GM23338 (cell line): ENCODE measurements at regions not wholly inside any gene's neighbourhood (a gene's known extent, or its start where the extent isn't known, plus 50 kb on each side); places are given as distances from the start of the nearest gene placed in this dataset.

Experiments
- ATAC-seq: fragments of 200-7000 bp; cut with Tn5 transposase; 3 replicates; pipeline ENCODE4 v1.9.1; 2020
- DNase-seq: peaks from one replicate; pipeline ENCODE4 v3.0.0-alpha.2; 2015; ENCODE audit warnings: low spot score
- H2AFZ ChIP-seq: fragments of 200-600 bp; sonication (generic); 2 replicates; pipeline ENCODE4 v1.8.0; 2016; ENCODE audit warnings: antibody characterized with exemption, mild to moderate bottlenecking, moderate library complexity
- H3F3A ChIP-seq: fragments of 200-600 bp; sonication (generic); replicated peaks from 2 replicates; pipeline ENCODE4 v1.8.0; 2017; ENCODE audit warnings: antibody characterized with exemption, mixed run types, low read depth
- H3K27ac ChIP-seq: fragments of 200-600 bp; sonication (generic); 2 replicates; pipeline ENCODE4 v1.6.1; 2016; ENCODE audit warnings: low read depth
- H3K27me3 ChIP-seq: fragments of 200-600 bp; sonication (generic); 2 replicates; pipeline ENCODE4 v1.8.0; 2016; ENCODE audit warnings: mild to moderate bottlenecking, mixed run types, moderate library complexity; ENCODE audit not compliant: insufficient read depth
- H3K36me3 ChIP-seq: fragments of 200-600 bp; sonication (generic); 2 replicates; pipeline ENCODE4 v1.8.0; 2016; ENCODE audit warnings: mild to moderate bottlenecking; ENCODE audit not compliant: insufficient read depth
- H3K4me1 ChIP-seq: fragments of 200-600 bp; sonication (generic); 2 replicates; pipeline ENCODE4 v1.8.0; 2016; ENCODE audit warnings: mild to moderate bottlenecking, moderate library complexity; ENCODE audit not compliant: insufficient read depth
- H3K4me2 ChIP-seq: fragments of 200-600 bp; sonication (generic); 2 replicates; pipeline ENCODE4 v1.7.1; 2017; ENCODE audit warnings: mixed run types
- H3K4me3 ChIP-seq: fragments of 200-600 bp; sonication (generic); 2 replicates; pipeline ENCODE4 v1.6.1; 2016; ENCODE audit warnings: mixed run types
- H3K79me2 ChIP-seq: fragments of 200-600 bp; sonication (generic); replicated peaks from 2 replicates; pipeline ENCODE4 v1.8.0; 2017; ENCODE audit warnings: mild to moderate bottlenecking; ENCODE audit not compliant: insufficient read depth
- H3K9me2 ChIP-seq: fragments of 200-600 bp; sonication (generic); 2 replicates; pipeline ENCODE4 v1.8.0; 2017; ENCODE audit not compliant: insufficient read depth
- H4K20me1 ChIP-seq: fragments of 200-600 bp; sonication (generic); replicated peaks from 2 replicates; pipeline ENCODE4 v1.8.0; 2017; ENCODE audit warnings: mild to moderate bottlenecking; ENCODE audit not compliant: insufficient read depth
- H3K27ac Mint-ChIP-seq: 2 replicates; pipeline ENCODE4 v1.8.0; 2020; ENCODE audit warnings: inconsistent platforms, mild to moderate bottlenecking, moderate library complexity, mixed read lengths
- H3K27me3 Mint-ChIP-seq: 3 replicates; pipeline ENCODE4 v1.8.0; 2022; ENCODE audit warnings: low read depth, mild to moderate bottlenecking, moderate library complexity, mixed read lengths, inconsistent platforms; ENCODE audit not compliant: insufficient read depth, poor library complexity
- H3K36me3 Mint-ChIP-seq: 3 replicates; pipeline ENCODE4 v1.8.0; 2021; ENCODE audit warnings: low read depth, mild to moderate bottlenecking, inconsistent platforms, moderate library complexity, mixed read lengths
- H3K4me1 Mint-ChIP-seq: 3 replicates; pipeline ENCODE4 v1.8.0; 2020; ENCODE audit warnings: mild to moderate bottlenecking, inconsistent platforms, mixed read lengths
- H3K4me3 Mint-ChIP-seq: 3 replicates; pipeline ENCODE4 v1.8.0; 2021; ENCODE audit warnings: moderate library complexity, mild to moderate bottlenecking, inconsistent platforms, mixed read lengths
- H3K9me3 Mint-ChIP-seq: 3 replicates; pipeline ENCODE4 v1.8.0; 2020; ENCODE audit warnings: moderate library complexity, mild to moderate bottlenecking, inconsistent platforms, mixed read lengths
- CREB1 ChIP-seq: fragments of 250-450 bp; sonication (Bioruptor Pico); IDR thresholded peaks from 2 replicates; pipeline ENCODE4 v1.5.0; 2020; ENCODE audit warnings: low read depth, mild to moderate bottlenecking, moderate library complexity
- CTCF ChIP-seq, 2 experiments: fragments of 200-600 bp in 1 of 2; sonication (generic) in 1 of 2; conservative IDR thresholded peaks; 2 replicates each; pipeline versions ENCODE4 v1.5.1 to v1.6.1; 2016 to 2017; ENCODE audit warnings: antibody characterized with exemption in 2 of 2, low read depth in 2 of 2, mild to moderate bottlenecking in 2 of 2, moderate library complexity in 1 of 2
- ETS1 ChIP-seq: IDR thresholded peaks from 2 replicates; pipeline ENCODE4 v1.6.1; 2016; ENCODE audit warnings: antibody characterized with exemption
- EZH2 ChIP-seq: fragments of 200-600 bp; sonication (generic); IDR thresholded peaks from one replicate; pipeline ENCODE4 v1.8.0; 2017; ENCODE audit warnings: antibody characterized with exemption, mild to moderate bottlenecking, low read depth; ENCODE audit not compliant: unreplicated experiment
- EZH2phosphoT487 ChIP-seq: fragments of 200-600 bp; sonication (generic); IDR thresholded peaks from one replicate; pipeline ENCODE4 v1.8.1; 2018; ENCODE audit warnings: antibody characterized with exemption; ENCODE audit not compliant: unreplicated experiment
- JUNB ChIP-seq: IDR thresholded peaks from one replicate; pipeline ENCODE4 v1.6.1; 2016; ENCODE audit warnings: antibody characterized with exemption; ENCODE audit not compliant: unreplicated experiment
- POLR2AphosphoS5 ChIP-seq: IDR thresholded peaks from 2 replicates; pipeline ENCODE4 v1.6.1; 2016; ENCODE audit warnings: antibody characterized with exemption, low read depth
- REST ChIP-seq: IDR thresholded peaks from one replicate; pipeline ENCODE4 v1.6.1; 2018; ENCODE audit warnings: antibody characterized with exemption; ENCODE audit not compliant: unreplicated experiment
- STAT1 ChIP-seq: IDR thresholded peaks from one replicate; pipeline ENCODE4 v1.6.1; 2016; ENCODE audit warnings: antibody characterized with exemption; ENCODE audit not compliant: unreplicated experiment
- ZNF331 ChIP-seq: fragments of 250-450 bp; sonication (Bioruptor Pico); IDR thresholded peaks from 2 replicates; pipeline ENCODE4 v1.5.0; 2020; ENCODE audit warnings: low read depth, mild to moderate bottlenecking, moderate library complexity

GRCh38 chr1:218982482-218982881 is 191.2 kb upstream of the LYPLAL1 start (continued):
- TF ChIP-seq ETS1 = no peak
- TF ChIP-seq REST = no peak
- TF ChIP-seq POLR2AphosphoS5 = no peak
- no peak for TF ChIP-seq STAT1
- TF ChIP-seq CREB1 = no peak
- no peak for TF ChIP-seq CTCF (conservative IDR thresholded peaks at IDR 0.05; ENCODE audit: low read depth in 2 of 2)
- TF ChIP-seq ZNF331 = no peak

GRCh38 chr1:218983433-218983832 is 190.2 kb upstream of the LYPLAL1 start:
- Histone ChIP-seq H3F3A (no peaks in the 10 kb centered on the region), H3K9me2 (no peaks in the 10 kb centered on the region), H3K36me3 (peaks cover 3% of the 10 kb centered on the region; the same call in 1 of the 2 replicates), H3K4me3 (no peak overlapping the region), H3K79me2 (no peaks in the 10 kb centered on the region), H3K27me3 (no peaks in the 10 kb centered on the region), H3K4me1 (no peaks in the 10 kb centered on the region), H3K4me2 (no peak overlapping the region), H2AFZ (no peak overlapping the region), H4K20me1 (no peaks in the 10 kb centered on the region), H3K27ac (no peak overlapping the region)
- no peak overlapping the region for H3K4me3 Mint-ChIP-seq
- H3K27me3 Mint-ChIP-seq = no peaks in the 10 kb centered on the region
- no peaks in the 10 kb centered on the region for H3K4me1 Mint-ChIP-seq
- no peak for ATAC-seq
- DNase-seq = no peak
- no peak for TF ChIP-seq EZH2phosphoT487
- TF ChIP-seq EZH2 = no peak
- no peak for TF ChIP-seq ZNF331
- no peak for TF ChIP-seq REST
- TF ChIP-seq STAT1 = no peak
- TF ChIP-seq JUNB = no peak
- peaks cover 3% of the 10 kb centered on the region; the same call in 1 of the 3 replicates for H3K9me3 Mint-ChIP-seq
- H3K27ac Mint-ChIP-seq = no peak overlapping the region
- H3K36me3 Mint-ChIP-seq = no peaks in the 10 kb centered on the region; the same call in 2 of the 3 replicates
